OCI-LY1 (cell line): ENCODE measurements at regions not wholly inside any gene's neighbourhood (a gene's known extent, or its start where the extent isn't known, plus 50 kb on each side); places are given as distances from the start of the nearest gene placed in this dataset.

Experiments used
- H2AFZ ChIP-seq: fragments of 200-600 bp; sonication (generic), shearing (Covaris generic); 2 replicates; pipeline ENCODE4 v1.6.0; 2014; ENCODE audit warnings: antibody characterized with exemption, mild to moderate bottlenecking, low read length
- H3F3A ChIP-seq: fragments of 200-600 bp; sonication (generic), shearing (Covaris generic); 2 replicates; pipeline ENCODE4 v1.6.0; 2014; ENCODE audit warnings: mild to moderate bottlenecking, antibody characterized with exemption, low read length, moderate library complexity; ENCODE audit not compliant: insufficient read depth
- H3K27ac ChIP-seq: fragments of 200-600 bp; sonication (generic); 2 replicates; pipeline ENCODE4 v1.5.1; 2014; ENCODE audit warnings: low read length, mixed run types, mild to moderate bottlenecking, low read depth; ENCODE audit not compliant: poor library complexity, severe bottlenecking
- H3K27me3 ChIP-seq: fragments of 200-600 bp; sonication (generic); 2 replicates; pipeline ENCODE4 v1.6.0; 2014; ENCODE audit warnings: antibody characterized with exemption, mild to moderate bottlenecking, low read length, moderate library complexity; ENCODE audit not compliant: insufficient read depth
- H3K36me3 ChIP-seq: fragments of 200-600 bp; sonication (generic); 2 replicates; pipeline ENCODE4 v1.6.1; 2014; ENCODE audit warnings: mild to moderate bottlenecking, antibody characterized with exemption, low read length, moderate library complexity, mixed read lengths; ENCODE audit not compliant: insufficient read depth
- H3K4me1 ChIP-seq: fragments of 200-600 bp; sonication (generic); 2 replicates; pipeline ENCODE4 v1.5.1; 2014; ENCODE audit warnings: mild to moderate bottlenecking, low read length, moderate library complexity; ENCODE audit not compliant: insufficient read depth, severe bottlenecking
- H3K4me2 ChIP-seq: fragments of 200-600 bp; sonication (generic), shearing (Covaris generic); 2 replicates; pipeline ENCODE4 v1.6.1; 2014; ENCODE audit warnings: low read length
- H3K4me3 ChIP-seq: fragments of 200-600 bp; sonication (generic); 2 replicates; pipeline ENCODE4 v1.5.1; 2014; ENCODE audit warnings: low read length, low read depth, mild to moderate bottlenecking, mixed read lengths; ENCODE audit not compliant: poor library complexity, severe bottlenecking
- H3K79me2 ChIP-seq: fragments of 200-600 bp; shearing (Covaris generic); 2 replicates; pipeline ENCODE4 v1.6.1; 2016; ENCODE audit warnings: mixed run types, low read length, mixed read lengths; ENCODE audit not compliant: insufficient read depth
- H3K9ac ChIP-seq: fragments of 200-600 bp; sonication (generic), shearing (Covaris generic); 2 replicates; pipeline ENCODE4 v1.6.1; 2014; ENCODE audit warnings: mild to moderate bottlenecking, low read length, mixed read lengths
- H3K9me2 ChIP-seq: fragments of 200-600 bp; sonication (generic), shearing (Covaris generic); 2 replicates; pipeline ENCODE4 v1.6.1; 2014; ENCODE audit warnings: low read depth, mild to moderate bottlenecking, low read length, mixed read lengths
- H3K9me3 ChIP-seq: fragments of 200-600 bp; shearing (Covaris generic); 2 replicates; pipeline ENCODE4 v1.6.1; 2014; ENCODE audit warnings: low read length, mixed read lengths
- H4K20me1 ChIP-seq: fragments of 200-600 bp; sonication (generic), shearing (Covaris generic); 2 replicates; pipeline ENCODE4 v1.6.0; 2016; ENCODE audit warnings: mild to moderate bottlenecking, low read length; ENCODE audit not compliant: insufficient read depth
- EZH2 ChIP-seq: fragments of 200-600 bp; sonication (generic), shearing (Covaris generic); IDR thresholded peaks from 2 replicates; pipeline ENCODE4 v1.8.0; 2017; ENCODE audit warnings: borderline replicate concordance, mixed run types, mild to moderate bottlenecking, antibody characterized with exemption, low read length, moderate library complexity, mixed read lengths
- TF ChIP-seq, protein P1 (sequence below): fragments of 200-600 bp; sonication (generic), shearing (Covaris generic); IDR thresholded peaks from 2 replicates; pipeline ENCODE4 v1.5.1; 2017; ENCODE audit warnings: mild to moderate bottlenecking, antibody characterized with exemption, low read length, moderate library complexity, mixed read lengths

DNA sequence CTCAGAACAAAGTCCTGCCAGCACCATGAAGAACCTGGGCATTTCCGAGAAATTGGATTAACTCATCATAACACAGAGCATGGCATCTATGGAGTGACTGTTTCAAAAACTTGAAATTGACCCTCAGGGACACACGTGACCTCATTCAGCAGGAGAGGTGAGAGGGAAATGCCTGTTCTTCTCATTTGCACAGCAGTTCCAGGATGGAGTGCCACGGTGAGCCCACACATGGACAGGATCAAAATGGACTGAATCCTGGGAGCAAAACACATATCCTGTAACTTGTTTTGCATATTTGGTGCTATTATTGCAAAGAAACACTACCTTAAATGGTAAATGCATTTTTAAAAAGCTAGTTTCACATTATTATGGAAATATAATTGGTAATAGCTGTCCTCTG is 256.1 kb upstream of the IRX2 start:
- H3K27me3 ChIP-seq, result no peaks in the 10 kb centered on the region
- H3K4me1 ChIP-seq, result no peaks in the 10 kb centered on the region
- H3K4me3 ChIP-seq, result no peak overlapping the region
- no peaks in the 10 kb centered on the region for H3K9me3 ChIP-seq
- H2AFZ ChIP-seq, result no peak overlapping the region
- H3K36me3 ChIP-seq, result no peaks in the 10 kb centered on the region
- H3K27ac ChIP-seq, result no peak overlapping the region
- H4K20me1 ChIP-seq, result no peaks in the 10 kb centered on the region
- H3F3A ChIP-seq, result no peaks in the 10 kb centered on the region
- no peak overlapping the region for H3K4me2 ChIP-seq
- no peaks in the 10 kb centered on the region for H3K79me2 ChIP-seq
- H3K9me2 ChIP-seq, result no peaks in the 10 kb centered on the region
- no peak for TF ChIP-seq EZH2
- TF ChIP-seq, protein P1, sequence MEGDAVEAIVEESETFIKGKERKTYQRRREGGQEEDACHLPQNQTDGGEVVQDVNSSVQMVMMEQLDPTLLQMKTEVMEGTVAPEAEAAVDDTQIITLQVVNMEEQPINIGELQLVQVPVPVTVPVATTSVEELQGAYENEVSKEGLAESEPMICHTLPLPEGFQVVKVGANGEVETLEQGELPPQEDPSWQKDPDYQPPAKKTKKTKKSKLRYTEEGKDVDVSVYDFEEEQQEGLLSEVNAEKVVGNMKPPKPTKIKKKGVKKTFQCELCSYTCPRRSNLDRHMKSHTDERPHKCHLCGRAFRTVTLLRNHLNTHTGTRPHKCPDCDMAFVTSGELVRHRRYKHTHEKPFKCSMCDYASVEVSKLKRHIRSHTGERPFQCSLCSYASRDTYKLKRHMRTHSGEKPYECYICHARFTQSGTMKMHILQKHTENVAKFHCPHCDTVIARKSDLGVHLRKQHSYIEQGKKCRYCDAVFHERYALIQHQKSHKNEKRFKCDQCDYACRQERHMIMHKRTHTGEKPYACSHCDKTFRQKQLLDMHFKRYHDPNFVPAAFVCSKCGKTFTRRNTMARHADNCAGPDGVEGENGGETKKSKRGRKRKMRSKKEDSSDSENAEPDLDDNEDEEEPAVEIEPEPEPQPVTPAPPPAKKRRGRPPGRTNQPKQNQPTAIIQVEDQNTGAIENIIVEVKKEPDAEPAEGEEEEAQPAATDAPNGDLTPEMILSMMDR, result no peak
- no peak overlapping the region for H3K9ac ChIP-seq

DNA sequence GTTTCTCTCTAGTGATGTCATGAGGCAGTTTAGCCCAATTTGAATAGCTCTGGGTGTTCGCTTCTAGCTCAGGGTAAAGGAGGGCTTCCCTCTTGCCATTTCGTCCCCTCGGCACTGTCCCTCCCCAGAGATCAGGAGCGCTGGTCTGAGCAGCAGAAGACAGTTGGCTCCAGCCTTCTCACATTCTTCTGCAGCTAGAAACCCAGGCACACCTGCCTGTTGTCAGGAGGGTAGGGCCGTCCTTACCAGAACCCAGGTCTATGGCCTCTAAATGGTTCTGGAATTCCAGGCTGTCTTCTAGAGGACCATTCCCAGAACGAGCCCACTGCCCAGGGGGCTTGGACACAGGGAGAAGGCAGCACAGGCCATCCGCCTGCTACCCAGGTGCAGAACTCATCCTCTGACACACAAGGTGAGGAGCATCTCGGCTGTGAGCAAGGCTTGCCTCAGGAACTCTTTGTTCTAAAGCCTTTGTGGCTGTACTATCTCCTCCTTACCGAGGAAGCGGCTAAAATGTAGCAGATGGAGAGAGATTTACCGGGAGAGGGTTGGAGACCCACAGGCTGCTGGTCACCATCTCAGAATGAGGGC is 255.6 kb upstream of the IRX2 start:
- TF ChIP-seq, protein P1, result no peak

DNA sequence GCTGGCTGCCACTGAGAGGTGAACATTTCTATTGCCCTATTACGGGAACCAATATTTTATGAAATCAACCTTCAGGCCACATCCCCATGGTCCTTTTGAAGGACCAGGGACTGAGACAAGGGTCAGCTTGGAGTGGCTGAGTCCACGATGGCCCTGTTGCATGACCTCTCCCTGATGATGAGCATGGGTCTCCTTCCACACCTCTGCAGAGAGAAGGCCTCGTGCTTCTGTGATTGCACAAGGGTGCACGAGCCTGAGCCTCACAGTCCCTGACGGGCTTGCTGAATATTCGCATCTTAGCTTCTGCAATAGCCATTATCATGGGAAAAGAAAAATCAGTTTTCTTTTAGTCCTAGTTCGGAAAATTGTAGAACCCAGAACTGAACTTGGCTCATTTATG is 255.0 kb upstream of the IRX2 start:
- H3K4me3 ChIP-seq, result no peak overlapping the region
- no peaks in the 10 kb centered on the region for H3F3A ChIP-seq
- no peaks in the 10 kb centered on the region for H4K20me1 ChIP-seq
- no peak overlapping the region for H3K27ac ChIP-seq
- no peaks in the 10 kb centered on the region for H3K36me3 ChIP-seq
- H3K27me3 ChIP-seq, result no peaks in the 10 kb centered on the region
- TF ChIP-seq EZH2, result no peak
- TF ChIP-seq, protein P1, result no peak
- no peaks in the 10 kb centered on the region for H3K9me3 ChIP-seq
- H3K9me2 ChIP-seq, result no peaks in the 10 kb centered on the region
- no peaks in the 10 kb centered on the region for H3K4me1 ChIP-seq
- H3K4me2 ChIP-seq, result no peak overlapping the region
- no peak overlapping the region for H3K9ac ChIP-seq
- H2AFZ ChIP-seq, result no peak overlapping the region
- no peaks in the 10 kb centered on the region for H3K79me2 ChIP-seq

More for the DNA sequence above, 255.6 kb upstream of the IRX2 start:
- Histone ChIP-seq H2AFZ (no peak overlapping the region), H3K4me3 (no peak overlapping the region), H3K36me3 (no peaks in the 10 kb centered on the region), H3K9ac (no peak overlapping the region), H3K4me2 (no peak overlapping the region), H3K9me3 (no peaks in the 10 kb centered on the region), H3K27ac (no peak overlapping the region), H3K27me3 (no peaks in the 10 kb centered on the region), H3K79me2 (no peaks in the 10 kb centered on the region), H4K20me1 (no peaks in the 10 kb centered on the region), H3K9me2 (no peaks in the 10 kb centered on the region), H3K4me1 (no peaks in the 10 kb centered on the region), H3F3A (no peaks in the 10 kb centered on the region)
